Activated naive CD8-positive, alpha-beta T cell treated with anti-CD3 and anti-CD28 coated beads, Interleukin-2, amount 50 U/mL, for 24 hours (primary cell): ENCODE measurements at regions not wholly inside any gene's neighbourhood (a gene's known extent, or its start where the extent isn't known, plus 50 kb on each side); places are given as distances from the start of the nearest gene placed in this dataset.
"Not testable (repeated sequence)": the region's sequence is repeated elsewhere in the genome, so short reads cannot be mapped to it uniquely, and the experiment has no call there.

ENCODE experiments used
- ATAC-seq: fragments of 150-1000 bp; cut with Tn5 transposase; one replicate; pipeline ENCODE4 v1.10.0; 2021
- DNase-seq: peaks from one replicate; pipeline ENCODE4 v3.0.0; 2021
- H3K27ac Mint-ChIP-seq: one replicate; pipeline ENCODE4 v1.8.0; 2021; ENCODE audit warnings: mild to moderate bottlenecking, mixed read lengths
- H3K27me3 Mint-ChIP-seq: one replicate; pipeline ENCODE4 v1.8.0; 2021; ENCODE audit warnings: mixed read lengths
- H3K36me3 Mint-ChIP-seq: one replicate; pipeline ENCODE4 v1.8.0; 2021; ENCODE audit warnings: low read depth, mixed read lengths
- H3K4me1 Mint-ChIP-seq: one replicate; pipeline ENCODE4 v1.8.0; 2021; ENCODE audit warnings: mixed read lengths
- H3K4me3 Mint-ChIP-seq: one replicate; pipeline ENCODE4 v1.8.0; 2021; ENCODE audit warnings: mild to moderate bottlenecking, moderate library complexity, mixed read lengths
- H3K9me3 Mint-ChIP-seq: one replicate; pipeline ENCODE4 v1.8.0; 2021; ENCODE audit warnings: mixed read lengths

DNA sequence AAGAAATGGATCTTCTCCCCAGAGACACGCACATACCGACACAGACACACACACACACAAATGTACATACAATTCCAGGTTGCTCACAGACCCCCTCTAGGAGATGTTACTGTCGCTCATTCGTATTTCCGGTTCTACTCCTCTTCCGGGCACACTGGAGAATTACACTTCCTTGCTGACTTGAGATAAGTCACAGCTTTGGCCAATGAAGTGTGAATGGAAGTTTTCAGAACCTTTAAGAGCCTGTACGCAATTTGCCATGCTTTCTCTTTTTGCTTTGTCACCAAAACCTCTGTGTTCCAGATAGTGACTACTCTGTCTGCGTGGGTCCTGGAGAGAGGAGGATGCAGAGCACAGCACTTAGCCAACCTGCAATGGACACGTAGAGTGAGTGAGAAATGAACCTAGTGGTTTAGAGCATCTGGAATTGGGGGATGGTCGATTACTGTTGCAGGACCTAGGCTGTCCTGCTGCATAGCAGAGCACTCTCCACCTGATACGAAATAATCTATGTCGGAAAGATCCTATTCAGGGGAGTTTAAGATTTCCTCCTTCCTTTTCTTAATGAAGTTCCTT is 239.5 kb upstream of the TET2 start:
- H3K27me3 Mint-ChIP-seq: no peaks in the 10 kb centered on the region
- ATAC-seq (no peak), DNase-seq (no peak)
- peaks cover under 1% of the 10 kb centered on the region for H3K4me1 Mint-ChIP-seq
- no peaks in the 10 kb centered on the region for H3K9me3 Mint-ChIP-seq
- H3K36me3 Mint-ChIP-seq: no peaks in the 10 kb centered on the region
- no peak overlapping the region for H3K27ac Mint-ChIP-seq
- no peak overlapping the region for H3K4me3 Mint-ChIP-seq

DNA sequence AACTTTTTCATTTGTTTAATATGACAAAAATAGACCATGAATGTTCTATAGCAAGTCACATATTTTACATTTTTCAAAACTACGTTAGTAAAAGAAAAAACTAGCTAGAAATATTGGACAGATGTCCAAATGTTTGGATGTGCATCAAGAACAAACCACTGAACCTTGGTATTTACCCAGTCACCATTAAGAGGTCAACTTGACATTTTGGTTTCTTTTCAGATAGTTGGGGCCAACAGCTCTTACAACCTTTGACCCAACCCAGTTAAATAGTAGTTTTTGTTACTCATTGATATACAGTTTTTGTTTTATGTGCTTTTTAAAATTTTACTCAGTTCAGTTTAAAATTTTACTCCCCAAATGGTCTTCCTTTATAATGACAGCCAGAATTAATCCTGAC is 238.7 kb upstream of the TET2 start:
- no peak for DNase-seq
- Mint-ChIP-seq H3K4me3 (no peak overlapping the region), H3K27me3 (no peaks in the 10 kb centered on the region), H3K27ac (no peak overlapping the region), H3K36me3 (no peaks in the 10 kb centered on the region), H3K9me3 (peaks cover 3% of the 10 kb centered on the region), H3K4me1 (peaks cover 2% of the 10 kb centered on the region)
- no peak for ATAC-seq

DNA sequence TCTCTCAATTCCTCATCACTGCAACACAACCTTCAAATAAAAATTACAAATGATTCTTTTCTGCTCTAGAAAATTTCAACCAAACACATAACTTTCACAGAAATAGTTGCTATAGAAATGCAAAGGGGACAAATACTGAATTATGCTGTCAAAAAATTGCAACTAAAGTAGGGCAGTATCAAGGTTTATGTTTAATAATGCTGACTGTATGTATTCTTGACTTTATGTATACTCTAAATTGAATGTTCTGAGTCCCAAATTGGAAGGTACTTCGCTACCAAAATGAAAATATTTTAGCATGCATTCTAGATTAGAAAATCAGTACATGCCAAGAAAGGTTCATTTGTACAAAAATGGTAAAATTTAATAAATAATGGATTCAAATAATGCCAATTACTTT is 237.3 kb upstream of the TET2 start:
- Mint-ChIP-seq H3K9me3 (peaks cover 5% of the 10 kb centered on the region), H3K4me1 (peaks cover 2% of the 10 kb centered on the region), H3K27ac (no peak overlapping the region), H3K36me3 (no peaks in the 10 kb centered on the region), H3K27me3 (no peaks in the 10 kb centered on the region), H3K4me3 (no peak overlapping the region)
- ATAC-seq (no peak), DNase-seq (no peak)

DNA sequence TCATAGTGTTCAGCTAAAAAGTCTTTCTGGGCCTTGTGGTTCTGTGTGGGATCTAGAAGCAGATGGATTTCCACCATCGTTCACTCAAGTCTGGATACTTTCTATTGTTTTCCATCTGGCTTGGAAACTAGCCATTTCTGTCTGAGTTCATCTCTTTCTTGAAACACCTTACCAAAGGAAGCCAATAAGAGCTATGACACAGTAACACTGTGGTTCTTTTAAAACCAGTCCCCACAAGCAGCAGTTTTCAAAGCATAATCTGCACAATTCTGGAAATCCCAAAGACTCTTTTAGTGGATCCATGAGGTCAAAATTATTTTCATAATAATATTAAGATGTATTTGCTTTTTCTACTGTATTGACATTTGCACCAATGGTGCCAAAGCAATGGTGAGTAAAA is 234.2 kb upstream of the TET2 start:
- Mint-ChIP-seq H3K36me3 (no peaks in the 10 kb centered on the region), H3K9me3 (peaks cover 13% of the 10 kb centered on the region), H3K27ac (no peak overlapping the region), H3K27me3 (no peaks in the 10 kb centered on the region), H3K4me1 (peaks cover 2% of the 10 kb centered on the region), H3K4me3 (no peak overlapping the region)
- no peak for DNase-seq
- ATAC-seq: no peak

DNA sequence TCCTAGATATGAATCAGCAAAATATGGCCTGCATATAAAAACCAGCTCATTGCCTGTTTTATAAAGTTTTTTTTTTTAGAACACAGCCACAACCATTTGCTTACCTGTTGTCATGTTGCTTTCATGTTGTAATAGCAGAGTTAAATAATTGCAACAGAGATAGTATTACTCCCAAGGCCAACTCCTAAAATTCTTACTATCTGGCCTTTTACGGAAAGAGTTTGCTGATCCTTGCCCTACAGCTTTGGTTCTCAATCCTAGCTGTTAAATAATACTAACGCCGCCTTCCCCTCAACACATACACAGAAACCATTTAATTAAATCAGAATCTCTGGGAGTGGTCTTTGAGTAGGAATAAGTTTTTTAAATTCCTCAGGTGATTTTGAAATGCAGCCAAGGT is 231.3 kb upstream of the TET2 start:
- H3K27me3 Mint-ChIP-seq: no peaks in the 10 kb centered on the region

DNA sequence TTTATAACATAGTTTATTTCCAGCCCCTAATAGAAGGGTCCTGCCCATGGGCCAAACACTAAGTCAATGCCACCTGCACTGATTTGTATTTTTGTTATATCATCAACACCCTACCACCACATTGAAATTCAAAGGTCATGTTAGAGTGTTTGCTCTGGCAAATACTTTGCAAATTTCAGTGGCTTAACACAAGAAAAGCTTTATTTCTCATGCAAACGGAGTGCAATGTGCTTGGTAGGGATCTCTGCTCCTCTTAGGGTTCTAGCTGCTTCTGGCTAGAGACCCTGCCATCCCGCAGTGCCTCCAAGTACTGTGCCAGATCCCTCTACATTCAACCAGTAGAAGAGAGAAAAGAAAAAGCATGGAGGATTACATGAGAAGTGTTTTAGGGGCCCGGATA is 230.8 kb upstream of the TET2 start:
- DNase-seq: no peak
- no peak for ATAC-seq
- no peaks in the 10 kb centered on the region for H3K36me3 Mint-ChIP-seq
- H3K4me1 Mint-ChIP-seq: peaks cover 8% of the 10 kb centered on the region
- peaks cover 13% of the 10 kb centered on the region for H3K9me3 Mint-ChIP-seq
- no peak overlapping the region for H3K4me3 Mint-ChIP-seq
- no peaks in the 10 kb centered on the region for H3K27me3 Mint-ChIP-seq
- no peak overlapping the region for H3K27ac Mint-ChIP-seq

More for the DNA sequence above, 231.3 kb upstream of the TET2 start:
- ATAC-seq (no peak), DNase-seq (no peak)
- Mint-ChIP-seq H3K27ac (no peak overlapping the region), H3K9me3 (peaks cover 13% of the 10 kb centered on the region), H3K4me1 (peaks cover 8% of the 10 kb centered on the region), H3K36me3 (no peaks in the 10 kb centered on the region), H3K4me3 (no peak overlapping the region)

DNA sequence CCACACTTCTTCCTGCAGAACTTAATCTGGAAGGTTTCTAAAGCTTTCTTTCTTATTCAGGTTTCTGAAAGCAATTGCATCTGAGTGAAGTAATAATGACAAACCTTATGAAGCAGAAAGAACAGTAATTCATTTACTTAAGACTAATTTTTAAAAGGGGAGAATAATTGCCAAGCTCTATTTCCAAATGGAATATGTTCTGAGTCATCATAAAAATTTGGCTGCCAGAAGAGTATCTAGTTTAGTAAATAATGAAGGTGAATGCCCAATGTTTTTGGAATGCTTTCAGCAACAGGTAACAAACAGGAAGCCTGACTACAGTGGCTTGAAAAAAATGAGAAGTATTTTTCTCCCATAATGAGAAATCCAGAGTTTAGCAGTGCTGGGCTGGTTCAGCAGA is 227.3 kb upstream of the TET2 start:
- Mint-ChIP-seq H3K4me3 (no peak overlapping the region), H3K9me3 (peaks cover 8% of the 10 kb centered on the region), H3K4me1 (peaks cover 9% of the 10 kb centered on the region), H3K27me3 (no peaks in the 10 kb centered on the region), H3K36me3 (no peaks in the 10 kb centered on the region), H3K27ac (no peak overlapping the region)
- no peak for DNase-seq
- ATAC-seq: no peak

DNA sequence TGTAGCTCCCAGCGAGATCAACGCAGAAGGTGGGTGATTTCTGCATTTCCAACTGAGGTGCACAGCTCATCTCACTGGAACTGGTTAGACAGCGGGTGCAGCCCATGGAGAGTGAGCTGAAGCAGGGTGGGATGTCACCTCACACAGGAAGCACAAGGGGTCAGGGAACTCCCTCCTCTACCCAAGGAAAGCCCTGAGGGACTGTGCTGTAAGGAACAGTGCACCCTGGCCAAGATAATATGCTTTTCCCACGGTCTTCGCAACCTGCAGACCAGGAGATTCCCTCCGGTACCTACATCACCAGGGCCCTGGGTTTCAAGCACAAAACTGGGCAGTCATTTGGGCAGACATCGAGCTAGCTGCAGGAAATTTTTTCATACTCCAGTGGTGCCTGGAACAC is 216.4 kb upstream of the TET2 start:
- Mint-ChIP-seq H3K9me3 (no peaks in the 10 kb centered on the region), H3K4me1 (peaks cover 40% of the 10 kb centered on the region), H3K27me3 (no peaks in the 10 kb centered on the region), H3K4me3 (no peak overlapping the region), H3K36me3 (no peaks in the 10 kb centered on the region), H3K27ac (no peak overlapping the region)
- ATAC-seq (no peak), DNase-seq (no peak)

DNA sequence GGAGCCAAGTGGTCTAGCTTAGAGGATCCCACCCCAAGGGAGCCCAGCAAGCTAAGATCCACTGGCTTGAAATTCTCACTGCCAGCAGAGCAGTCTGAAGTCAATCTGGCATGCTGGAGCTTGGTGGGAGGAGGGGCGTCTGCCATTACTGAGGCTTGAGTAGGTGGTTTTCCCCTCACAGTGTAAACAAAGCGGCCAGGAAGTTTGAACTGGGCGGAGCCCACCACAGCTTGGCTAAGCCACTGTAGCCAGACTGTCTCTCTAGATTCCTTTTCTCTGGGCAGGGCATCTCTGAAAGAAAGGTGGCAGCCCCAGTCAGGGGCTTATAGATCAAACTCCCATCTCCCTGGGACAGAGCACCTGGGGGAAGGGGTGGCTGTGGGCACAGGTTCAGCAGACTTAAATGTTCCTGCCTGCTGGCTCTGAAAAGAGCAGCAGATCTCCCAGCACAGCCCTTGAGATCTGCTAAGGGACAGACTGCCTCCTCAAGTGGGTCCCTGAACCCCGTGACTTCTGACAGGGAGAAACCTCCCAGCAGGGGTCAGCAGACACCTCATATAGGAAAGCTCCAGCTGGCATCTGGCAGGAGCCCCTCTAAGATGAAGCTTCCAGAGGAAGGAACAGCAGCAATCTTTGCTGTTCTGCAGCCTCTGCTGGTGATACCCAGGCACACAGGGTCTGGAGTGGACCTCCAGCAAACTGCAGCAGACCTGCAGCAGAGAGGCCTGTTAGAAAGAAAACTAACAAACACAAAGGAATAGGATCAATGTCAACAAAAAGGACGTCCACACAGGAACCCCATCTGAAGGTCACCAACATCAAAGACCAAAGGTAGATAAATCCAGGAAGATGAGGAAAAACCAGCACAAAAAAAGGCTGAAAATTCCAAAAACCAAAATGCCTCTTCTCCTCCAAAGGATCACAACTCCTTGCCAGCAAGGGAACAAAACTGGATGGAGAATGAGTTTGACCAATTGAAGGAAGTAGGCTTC is 215.6 kb upstream of the TET2 start:
- Mint-ChIP-seq H3K4me1 (peaks cover 40% of the 10 kb centered on the region), H3K27ac (peak overlapping the region; percentile 5)
- ATAC-seq (peak; percentile 61), DNase-seq (peak; percentile 61)
- not testable (repeated sequence) for H3K9me3 Mint-ChIP-seq, H3K4me3 Mint-ChIP-seq, H3K36me3 Mint-ChIP-seq, H3K27me3 Mint-ChIP-seq

DNA sequence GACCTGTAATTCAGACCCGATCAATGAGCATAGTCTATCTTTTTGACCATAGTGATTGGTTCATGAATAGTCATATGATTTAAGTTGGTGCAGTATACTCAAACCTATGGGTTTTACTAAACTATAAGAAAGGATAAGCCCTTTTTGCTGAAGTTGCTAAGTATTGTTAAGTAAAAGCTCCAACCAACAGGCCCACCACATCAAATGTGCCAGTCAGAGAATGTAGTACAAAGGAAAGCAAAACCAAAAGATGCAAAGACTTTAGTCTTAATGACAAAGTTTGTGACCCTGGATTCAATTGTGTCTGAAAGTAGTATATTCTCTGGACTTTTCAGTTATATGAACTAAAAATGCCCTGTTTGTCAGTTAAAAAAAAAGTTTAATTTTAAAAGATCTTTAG is 208.1 kb upstream of the TET2 start:
- Mint-ChIP-seq H3K9me3 (no peaks in the 10 kb centered on the region), H3K4me1 (peaks cover 42% of the 10 kb centered on the region), H3K27me3 (no peaks in the 10 kb centered on the region), H3K27ac (no peak overlapping the region), H3K36me3 (no peaks in the 10 kb centered on the region), H3K4me3 (no peak overlapping the region)
- DNase-seq (no peak), ATAC-seq (no peak)

DNA sequence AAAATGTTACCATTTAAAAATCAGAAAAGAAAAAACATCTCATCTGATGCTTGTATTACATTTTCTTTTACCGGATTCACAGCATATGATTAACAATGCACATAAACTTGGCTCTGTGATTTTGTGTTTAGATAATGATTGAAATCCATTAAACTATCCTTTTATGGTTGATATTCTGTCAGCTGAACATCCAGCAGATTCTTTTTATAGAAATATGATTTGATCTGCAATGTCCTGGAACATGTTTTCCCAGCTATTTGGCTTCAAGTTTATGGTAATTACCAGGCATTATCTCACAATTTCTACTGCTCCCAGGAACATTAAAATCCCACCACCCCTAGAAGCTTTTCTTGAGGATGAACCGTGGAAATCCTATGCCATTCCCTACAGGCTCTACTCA is 205.7 kb upstream of the TET2 start:
- no peak for DNase-seq
- no peak overlapping the region for H3K4me3 Mint-ChIP-seq
- H3K27ac Mint-ChIP-seq: no peak overlapping the region
- H3K4me1 Mint-ChIP-seq: peaks cover 50% of the 10 kb centered on the region
- no peaks in the 10 kb centered on the region for H3K36me3 Mint-ChIP-seq
- no peak for ATAC-seq
- no peaks in the 10 kb centered on the region for H3K27me3 Mint-ChIP-seq
- H3K9me3 Mint-ChIP-seq: no peaks in the 10 kb centered on the region

DNA sequence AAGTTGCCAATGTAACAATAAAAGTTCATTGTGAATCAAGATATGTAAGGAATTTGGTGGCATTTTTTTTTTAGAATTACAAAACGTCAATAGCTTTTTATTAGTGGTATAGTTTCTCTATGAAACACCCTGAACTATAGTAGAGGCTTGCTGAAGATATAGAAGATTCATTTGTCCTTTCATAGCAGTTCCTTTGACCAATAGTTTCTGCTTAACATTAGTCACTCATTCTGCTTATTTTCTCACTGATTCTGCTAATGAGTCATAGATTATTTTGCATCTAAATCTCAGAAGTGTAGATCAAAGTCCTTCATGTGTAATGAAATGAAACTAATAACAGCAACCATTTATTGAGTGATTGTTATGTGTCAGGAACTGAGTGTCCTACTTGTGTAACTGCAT is 205.0 kb upstream of the TET2 start:
- DNase-seq (no peak), ATAC-seq (peak; percentile 67)
- no peak overlapping the region for H3K27ac Mint-ChIP-seq
- H3K4me1 Mint-ChIP-seq: peaks cover 50% of the 10 kb centered on the region
- no peaks in the 10 kb centered on the region for H3K36me3 Mint-ChIP-seq
- H3K27me3 Mint-ChIP-seq: no peaks in the 10 kb centered on the region
- no peak overlapping the region for H3K4me3 Mint-ChIP-seq
- no peaks in the 10 kb centered on the region for H3K9me3 Mint-ChIP-seq

DNA sequence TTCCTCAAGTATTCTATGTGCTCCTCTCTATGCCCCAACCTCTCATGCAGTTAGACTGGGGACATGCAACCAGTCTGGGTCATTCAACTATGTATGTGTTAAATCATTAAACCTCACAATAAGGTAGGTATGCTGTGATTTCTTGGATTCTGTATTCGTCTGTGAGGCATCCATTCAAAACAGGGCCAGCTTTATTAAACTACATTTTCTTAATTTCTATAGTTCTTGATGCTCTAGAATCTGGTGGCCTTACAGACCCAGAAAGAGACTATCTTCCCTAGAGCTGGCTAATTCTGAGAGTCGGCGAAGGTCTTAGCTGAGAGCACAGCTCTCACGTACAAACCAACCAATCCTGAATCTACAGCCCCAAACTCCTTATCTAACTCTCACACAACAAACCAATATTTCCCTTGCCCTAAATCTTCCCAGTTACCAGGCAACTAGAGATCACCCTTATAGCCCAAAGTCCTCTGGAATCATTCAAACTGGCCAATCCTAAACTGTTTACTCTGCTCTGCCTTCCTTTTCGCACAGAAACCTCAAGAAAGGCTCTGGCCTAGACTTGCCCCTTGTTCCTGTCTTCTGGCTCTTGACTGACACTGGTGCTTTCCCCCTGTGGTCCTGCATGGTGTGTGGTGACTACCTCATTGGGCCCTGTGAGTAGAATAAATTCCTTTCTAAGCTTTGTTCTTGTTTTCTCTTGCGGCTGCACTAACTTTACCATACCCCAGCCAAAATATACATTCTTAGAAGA is 203.5 kb upstream of the TET2 start:
- Mint-ChIP-seq H3K36me3 (no peaks in the 10 kb centered on the region), H3K4me3 (no peak overlapping the region), H3K27ac (peak overlapping the region; percentile 41), H3K4me1 (peaks cover 44% of the 10 kb centered on the region), H3K27me3 (no peaks in the 10 kb centered on the region), H3K9me3 (no peaks in the 10 kb centered on the region)
- ATAC-seq (peak; percentile 92), DNase-seq (no peak)

DNA sequence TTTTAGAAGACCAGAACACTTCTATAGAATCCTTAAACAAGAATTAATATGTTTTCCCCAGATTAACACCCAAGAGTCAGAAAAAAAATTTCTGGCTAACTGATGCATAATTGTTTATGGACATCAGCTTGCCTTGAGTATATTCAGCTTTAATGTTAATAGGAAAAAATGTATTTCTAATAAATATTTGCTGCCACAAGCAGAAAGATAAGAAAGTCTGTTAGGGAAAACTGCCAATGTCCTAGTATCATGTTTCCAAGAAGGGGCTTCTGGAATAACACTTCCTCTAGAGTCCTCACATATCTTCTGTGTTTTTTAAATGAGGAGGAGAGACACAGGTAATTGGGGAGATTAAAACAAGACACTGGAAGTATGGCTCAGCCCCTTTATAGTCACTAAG is 202.1 kb upstream of the TET2 start:
- no peak overlapping the region for H3K4me3 Mint-ChIP-seq

More for the DNA sequence above, 202.1 kb upstream of the TET2 start:
- H3K27ac Mint-ChIP-seq: no peak overlapping the region
- DNase-seq (no peak), ATAC-seq (no peak)
- H3K4me1 Mint-ChIP-seq: peaks cover 34% of the 10 kb centered on the region
- no peaks in the 10 kb centered on the region for H3K9me3 Mint-ChIP-seq
- H3K27me3 Mint-ChIP-seq: no peaks in the 10 kb centered on the region
- no peaks in the 10 kb centered on the region for H3K36me3 Mint-ChIP-seq
